Uterus (tissue), 3 donors: ENCODE measurements at regions not wholly inside any gene's neighbourhood (a gene's known extent, or its start where the extent isn't known, plus 50 kb on each side); places are given as distances from the start of the nearest gene placed in this dataset. TPM values are rescaled to one million over a fixed set of nuclear protein-coding genes. Genes with fewer than 3 reads are reported as not detected.

Source experiments
- DNase-seq, 2 donors: peaks; one replicate each; pipeline ENCODE4 v3.0.0-alpha.2; 2019 to 2020
- H3K27ac ChIP-seq, 2 donors: fragments of 200-600 bp; sonication (generic); 1 replicate in 1 of 2; 2 replicates in 1 of 2; pipeline ENCODE4 v1.5.1; 2016 to 2018
- H3K27me3 ChIP-seq, 2 donors: fragments of 200-600 bp; sonication (generic); one replicate each; pipeline ENCODE4 v1.5.1; 2018 to 2019; ENCODE audit warnings: control low read depth in 1 of 2
- H3K36me3 ChIP-seq, 2 donors: fragments of 200-600 bp; sonication (generic); one replicate each; pipeline ENCODE4 v1.5.1; 2019; ENCODE audit warnings: control low read depth in 1 of 2
- H3K4me1 ChIP-seq, 2 donors: fragments of 200-600 bp; sonication (generic); one replicate each; pipeline ENCODE4 v1.5.1; 2018 to 2019; ENCODE audit warnings: control low read depth in 1 of 2
- H3K4me3 ChIP-seq, 2 donors: fragments of 200-600 bp; sonication (generic); 1 replicate in 1 of 2; 2 replicates in 1 of 2; pipeline ENCODE4 v1.5.1; 2018 to 2019; ENCODE audit warnings: mild to moderate bottlenecking in 1 of 2
- H3K9me3 ChIP-seq, 2 donors: fragments of 200-600 bp; sonication (generic); one replicate each; pipeline ENCODE4 v1.5.1; 2019; ENCODE audit warnings: control low read depth in 1 of 2
- CTCF ChIP-seq, 4 experiments: fragments of 200-600 bp in 2 of 4; fragments of 450-650 bp in 2 of 4; sonication (generic) in 2 of 4; IDR thresholded peaks; one replicate each; pipeline ENCODE4 v1.5.1; 2016 to 2019; ENCODE audit warnings: antibody characterized with exemption in 4 of 4, mild to moderate bottlenecking in 2 of 4, moderate library complexity in 1 of 4
- POLR2A ChIP-seq, 2 donors: fragments of 450-650 bp; IDR thresholded peaks; one replicate each; pipeline ENCODE4 v1.6.1; 2016; ENCODE audit warnings: antibody characterized with exemption in 2 of 2, mild to moderate bottlenecking in 1 of 2, moderate library complexity in 1 of 2
- intact Hi-C: fragments of 100-400 bp; cut with DNase I; formaldehyde crosslinking; loops from one replicate; pipeline ENCODE4 v1.15.1; 2023; ENCODE audit warnings: low total_unique reads
- small RNA-seq: library from RNA; depleted of rRNA; stranded (forward); fragments of <200 nt; gene quantifications from one replicate; pipeline ENCODE3, GENCODE V24; 2016
- donor health status: DM: yes; HTN: yes; CAD: no.

GRCh38 chr1:206419783-206420182 is 50.5 kb upstream of the IKBKE start:
- H3K27ac ChIP-seq: no peak overlapping the region
- no peak for DNase-seq
- H3K4me1 ChIP-seq: no peaks in the 10 kb centered on the region
- no peak for TF ChIP-seq CTCF (IDR thresholded peaks at IDR 0.05)
- TF ChIP-seq POLR2A (IDR thresholded peaks at IDR 0.05): no peak
- H3K9me3 ChIP-seq: no peaks in the 10 kb centered on the region
- intact Hi-C loops: no loop called here
- no peak overlapping the region for H3K4me3 ChIP-seq
- no peaks in the 10 kb centered on the region for H3K27me3 ChIP-seq
- no peaks in the 10 kb centered on the region for H3K36me3 ChIP-seq

GRCh38 chr1:206420471-206420870 is 49.8 kb upstream of the IKBKE start:
- no peaks in the 10 kb centered on the region for H3K27me3 ChIP-seq
- no peak overlapping the region for H3K27ac ChIP-seq
- H3K9me3 ChIP-seq: no peaks in the 10 kb centered on the region
- intact Hi-C loops: no loop called here
- TF ChIP-seq CTCF (IDR thresholded peaks at IDR 0.05) (no peak), POLR2A (IDR thresholded peaks at IDR 0.05) (no peak)
- H3K36me3 ChIP-seq: no peaks in the 10 kb centered on the region
- DNase-seq: no peak
- H3K4me3 ChIP-seq: no peak overlapping the region
- H3K4me1 ChIP-seq: no peaks in the 10 kb centered on the region

Small RNA genes in the stretch of these regions (small RNA-seq; reads per million reads assigned to genes)
- not detected for gene AC244023.1
